M059J (cell line): ENCODE measurements at regions not wholly inside any gene's neighbourhood (a gene's known extent, or its start where the extent isn't known, plus 50 kb on each side); places are given as distances from the start of the nearest gene placed in this dataset.

Experiments used
- DNase-seq: peaks from one replicate; pipeline ENCODE4 v3.0.0-alpha.2; 2012; ENCODE audit warnings: low read depth

DNA sequence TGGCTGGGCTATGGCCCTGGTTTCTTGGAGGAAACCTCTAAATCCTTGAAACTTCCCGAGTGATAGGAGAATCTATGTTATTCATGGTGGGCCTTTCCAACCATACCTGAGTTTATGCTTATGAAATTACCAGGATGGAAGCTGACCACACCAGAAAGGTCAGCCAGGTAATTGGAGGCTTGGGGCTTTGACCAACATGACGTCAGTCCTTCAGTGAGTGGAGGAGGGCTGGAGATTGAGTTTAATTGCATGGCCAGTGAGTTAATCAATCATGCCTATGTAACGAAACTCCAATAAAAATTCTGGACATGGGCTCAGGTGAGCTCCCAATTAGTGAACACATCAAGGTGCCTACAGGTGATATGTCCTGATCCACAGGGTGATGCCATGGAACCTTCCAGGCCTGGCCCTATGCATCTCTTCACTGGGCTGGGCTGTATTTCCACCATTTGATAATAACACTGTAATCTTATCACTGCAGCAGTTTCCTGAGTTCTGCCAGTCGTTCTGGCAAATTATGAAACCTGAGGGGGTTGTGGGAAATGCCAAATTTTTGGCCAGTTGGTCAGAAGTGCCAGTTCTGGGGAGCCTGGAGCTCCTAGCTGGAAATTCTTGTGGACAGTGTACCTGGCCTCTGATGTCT is 106.5 kb downstream of the CDH26 start:
- DNase-seq, result no peak

DNA sequence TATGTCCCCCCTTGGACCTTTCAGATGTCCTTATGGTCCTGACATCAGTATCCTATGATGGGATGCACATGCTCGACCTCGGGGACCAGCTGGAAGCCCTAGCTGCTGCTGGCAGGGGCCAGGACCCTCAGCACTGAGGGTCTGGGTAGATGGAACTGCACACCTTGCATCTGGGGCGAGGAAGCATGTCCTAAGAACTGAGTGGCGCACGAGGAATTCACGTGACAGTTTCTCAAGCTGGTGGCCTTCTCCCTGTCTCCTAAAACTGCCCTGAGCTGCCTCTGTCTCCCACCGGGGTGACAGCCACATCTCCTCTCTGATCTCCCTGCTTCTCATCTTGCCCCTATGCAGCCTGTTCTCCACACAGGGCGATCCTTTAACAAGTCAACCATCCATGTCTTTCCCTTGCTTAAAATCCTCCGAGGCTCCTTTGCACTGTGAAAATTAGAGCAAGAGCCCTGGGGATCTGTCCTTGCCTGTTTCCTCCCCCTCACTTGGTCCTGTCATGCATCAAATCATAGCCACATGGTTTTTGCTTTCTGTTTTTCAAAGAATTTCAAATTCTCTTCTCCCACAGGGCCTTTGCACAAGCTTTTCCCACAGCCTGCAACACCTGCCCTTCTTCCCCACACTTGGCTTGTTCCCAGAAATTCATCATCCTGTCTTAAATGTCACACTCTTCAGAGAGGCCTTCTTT is 107.7 kb downstream of the CDH26 start:
- no peak for DNase-seq

DNA sequence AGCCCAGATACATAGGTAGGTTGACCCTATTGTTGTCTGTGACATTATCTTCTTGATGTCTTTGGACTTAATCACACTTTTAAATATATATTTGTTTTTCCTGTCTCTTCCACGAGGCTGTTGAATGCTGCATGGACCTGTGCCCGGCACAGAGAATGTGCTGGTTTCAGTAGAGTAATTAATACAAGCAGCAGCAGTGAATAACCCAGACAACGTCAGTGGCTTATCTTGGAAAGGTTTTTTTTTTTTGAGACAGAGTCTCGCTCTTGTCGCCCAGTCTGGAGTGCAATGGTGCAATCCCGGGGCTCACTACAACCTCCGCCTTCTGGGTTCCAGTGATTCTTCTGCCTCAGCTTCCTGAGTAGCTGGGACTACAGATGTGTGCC is 108.2 kb downstream of the CDH26 start:
- no peak for DNase-seq

DNA sequence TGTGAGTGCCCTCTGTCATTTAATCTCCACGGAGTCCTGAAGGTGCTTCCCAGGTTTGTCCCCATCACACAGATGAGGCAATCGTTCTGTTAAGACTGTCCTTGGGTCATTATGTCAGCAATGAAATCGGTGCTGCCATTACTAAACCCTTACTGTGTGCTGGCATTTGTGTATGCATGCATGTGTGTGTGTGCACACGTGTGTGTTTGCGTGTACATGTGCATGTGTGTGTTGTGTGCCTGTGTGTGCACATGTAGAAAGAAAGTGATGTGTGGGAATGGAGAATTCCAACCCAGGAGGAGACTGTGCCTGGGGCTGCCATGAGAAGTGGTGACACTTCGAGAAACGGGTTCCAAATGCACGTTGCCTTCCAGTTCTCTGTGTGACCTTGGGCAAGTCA is 110.3 kb downstream of the CDH26 start:
- no peak for DNase-seq

DNA sequence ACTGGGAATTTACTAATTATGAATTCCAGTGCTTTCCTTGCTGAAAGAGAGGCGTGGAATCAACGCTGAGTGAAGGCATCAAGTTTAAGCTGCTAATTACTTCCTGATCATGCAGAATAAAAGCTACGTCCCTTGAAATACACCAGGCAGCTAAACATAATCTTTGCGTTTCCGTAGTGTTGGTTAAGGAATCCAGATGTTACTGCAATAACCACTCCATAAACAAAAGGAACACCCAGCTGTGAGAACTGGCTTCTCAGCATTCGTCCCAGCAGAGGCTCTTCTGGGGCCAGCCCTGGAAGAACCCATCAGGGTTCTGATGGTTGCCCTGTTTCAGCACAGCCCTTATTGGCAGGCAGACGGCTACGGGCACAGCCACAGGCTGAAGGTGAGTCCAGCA is 111.4 kb downstream of the CDH26 start:
- DNase-seq, result no peak

DNA sequence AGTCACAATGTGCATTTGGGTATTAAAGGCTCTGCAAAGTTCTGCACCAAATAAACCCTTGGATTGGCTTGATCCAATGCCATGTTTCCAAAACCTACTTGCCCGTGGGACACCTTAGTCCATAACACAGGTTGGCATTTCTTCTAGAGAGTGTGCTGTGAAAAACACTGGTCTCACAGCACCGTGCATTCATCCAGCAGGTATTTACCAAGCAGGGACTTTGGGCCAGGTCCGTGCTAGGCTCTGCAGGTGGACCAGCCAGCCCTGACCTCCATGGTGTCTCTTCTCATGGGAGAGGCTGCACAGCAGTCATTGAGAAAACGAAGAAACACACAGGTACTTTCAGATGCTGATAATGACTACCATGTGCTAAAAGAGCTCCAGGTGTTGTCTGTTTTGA is 112.6 kb downstream of the CDH26 start:
- DNase-seq, result no peak

DNA sequence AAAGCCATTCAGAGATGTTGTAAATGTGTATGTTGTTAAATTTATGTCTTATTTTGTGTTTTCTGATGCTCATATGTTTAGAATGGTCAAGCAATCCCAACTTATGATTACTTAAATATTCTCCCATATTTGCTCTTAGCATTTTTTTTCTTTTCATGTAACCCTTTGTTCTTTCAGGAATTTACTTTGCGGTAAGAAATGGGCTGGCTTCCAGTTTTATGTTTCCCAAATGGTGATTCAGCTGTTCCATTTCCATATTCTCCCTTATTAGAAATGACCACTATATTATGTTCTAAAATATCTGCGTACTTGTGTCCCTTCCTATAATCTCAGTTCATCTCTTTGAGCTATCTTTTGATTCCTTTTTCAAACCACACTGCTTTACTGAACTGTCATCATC is 113.7 kb downstream of the CDH26 start:
- DNase-seq, result peak; percentile 69

DNA sequence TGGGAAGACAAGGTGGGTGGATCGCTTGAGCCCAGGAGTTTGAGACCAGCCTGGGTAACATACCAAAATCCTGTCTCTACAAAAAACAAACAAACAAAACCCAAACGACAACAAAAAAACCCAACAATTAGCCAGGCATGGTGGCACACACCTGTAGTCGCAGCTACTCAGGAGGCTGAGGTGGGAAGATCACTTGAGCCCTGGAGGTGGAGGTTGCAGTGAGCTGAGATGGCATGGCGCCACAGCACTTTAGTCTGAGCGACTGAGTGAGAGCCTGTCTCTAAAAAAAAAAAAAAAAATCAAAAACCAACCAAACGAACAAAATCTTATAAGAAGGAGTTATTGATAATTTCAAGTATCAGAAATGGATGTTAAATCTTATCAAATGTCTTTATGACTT is 114.9 kb downstream of the CDH26 start:
- DNase-seq, result no peak

DNA sequence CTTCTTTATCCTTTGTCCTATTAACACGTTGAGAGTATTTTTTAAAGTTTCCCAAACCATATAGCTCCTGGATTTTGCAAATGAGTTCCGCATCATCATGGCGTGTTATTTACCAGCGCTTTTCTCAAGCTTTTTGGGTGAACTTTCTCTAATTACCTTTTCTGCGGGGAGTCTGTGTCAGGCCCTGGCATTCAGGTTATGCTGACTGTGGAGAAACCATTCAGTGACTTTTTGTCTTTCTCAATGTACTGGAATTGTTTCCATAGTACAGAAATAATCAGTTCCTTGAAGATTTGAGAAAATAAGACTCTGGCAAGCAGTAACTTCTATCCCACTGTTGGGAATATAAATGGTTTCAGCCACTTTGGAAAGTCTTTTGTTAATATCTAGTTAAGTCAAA is 115.3 kb downstream of the CDH26 start:
- DNase-seq, result no peak

DNA sequence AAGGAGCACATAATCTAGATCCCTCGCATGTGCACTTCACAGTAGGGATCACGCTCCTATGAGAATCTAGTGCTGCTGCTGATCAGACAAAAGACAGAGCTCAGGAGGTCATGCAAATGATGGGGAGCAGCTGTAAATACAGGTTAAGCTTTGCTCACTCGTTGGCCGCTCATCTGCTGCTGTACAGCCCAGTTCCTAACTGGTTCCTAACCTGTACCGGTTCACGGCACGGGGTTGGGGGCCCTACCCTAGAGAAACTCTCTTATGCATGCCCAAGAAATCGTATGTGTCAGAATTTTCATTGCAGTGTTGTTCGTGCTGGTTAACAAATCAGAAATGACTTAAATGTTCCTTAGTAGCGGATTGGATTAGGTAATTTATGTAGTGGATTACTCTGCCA is 116.1 kb downstream of the CDH26 start:
- DNase-seq, result no peak

DNA sequence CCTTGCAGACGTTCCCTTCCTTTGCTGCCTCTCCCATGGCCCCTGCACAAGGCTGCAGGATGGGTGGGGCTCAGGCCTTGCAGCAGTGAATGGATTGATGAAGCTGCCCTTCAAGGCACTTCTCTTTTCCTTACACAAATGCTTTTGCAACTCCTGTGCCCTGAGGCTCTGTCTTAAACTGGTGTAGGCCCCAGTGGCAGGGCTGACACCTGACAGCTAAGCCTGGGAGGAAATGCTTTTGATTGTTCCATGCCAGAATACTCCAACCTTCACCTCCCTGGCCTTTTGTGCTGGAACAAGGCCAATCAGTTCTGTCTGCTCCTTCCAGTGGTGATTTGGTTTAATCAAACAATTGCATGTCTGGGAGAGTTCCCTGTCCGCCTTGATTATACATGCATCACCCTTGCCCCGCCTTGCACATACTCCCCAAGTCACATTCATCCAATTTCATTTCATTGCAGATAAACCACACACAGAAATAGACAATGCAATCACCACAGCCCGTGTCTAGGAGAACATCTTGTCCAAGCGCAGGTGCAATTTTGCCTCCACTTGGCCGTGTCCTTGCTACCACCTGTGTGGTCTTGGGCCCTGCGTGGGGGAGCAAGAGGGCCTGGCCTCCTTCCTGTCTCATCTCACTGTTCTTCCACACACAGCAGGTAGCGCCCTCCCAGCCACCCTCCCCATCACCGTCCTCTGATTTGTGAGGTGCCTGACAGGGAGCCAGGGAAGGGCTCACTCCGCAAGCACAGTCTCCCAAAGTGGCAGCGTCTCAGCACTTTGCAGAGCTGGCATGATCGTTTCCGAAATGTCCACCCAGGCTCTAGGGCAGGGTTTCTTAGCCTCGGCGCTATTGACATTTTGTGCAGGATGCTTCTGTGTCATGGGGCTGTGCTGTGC is 120.4 kb downstream of the CDH26 start:
- DNase-seq, result peak; percentile 88

DNA sequence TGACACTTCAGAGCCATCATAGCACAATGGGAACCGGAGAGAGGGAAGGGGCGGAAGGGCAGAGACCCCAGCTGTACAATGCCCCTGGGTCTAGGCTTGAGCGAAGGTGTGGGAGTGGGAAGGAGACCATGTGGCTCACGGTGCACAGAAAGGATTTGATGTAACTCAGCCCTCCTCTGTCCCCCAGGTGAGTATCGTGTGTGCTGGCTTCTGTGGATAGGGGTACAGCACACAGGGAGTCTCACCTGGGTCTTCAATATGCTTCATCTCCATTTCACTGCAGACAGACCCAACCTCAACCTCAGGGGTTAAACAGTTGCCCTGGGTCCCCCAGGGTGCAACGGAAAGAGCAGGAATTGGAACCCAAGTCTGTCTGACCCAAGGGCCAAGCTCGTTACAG is 122.2 kb downstream of the CDH26 start:
- no peak for DNase-seq

DNA sequence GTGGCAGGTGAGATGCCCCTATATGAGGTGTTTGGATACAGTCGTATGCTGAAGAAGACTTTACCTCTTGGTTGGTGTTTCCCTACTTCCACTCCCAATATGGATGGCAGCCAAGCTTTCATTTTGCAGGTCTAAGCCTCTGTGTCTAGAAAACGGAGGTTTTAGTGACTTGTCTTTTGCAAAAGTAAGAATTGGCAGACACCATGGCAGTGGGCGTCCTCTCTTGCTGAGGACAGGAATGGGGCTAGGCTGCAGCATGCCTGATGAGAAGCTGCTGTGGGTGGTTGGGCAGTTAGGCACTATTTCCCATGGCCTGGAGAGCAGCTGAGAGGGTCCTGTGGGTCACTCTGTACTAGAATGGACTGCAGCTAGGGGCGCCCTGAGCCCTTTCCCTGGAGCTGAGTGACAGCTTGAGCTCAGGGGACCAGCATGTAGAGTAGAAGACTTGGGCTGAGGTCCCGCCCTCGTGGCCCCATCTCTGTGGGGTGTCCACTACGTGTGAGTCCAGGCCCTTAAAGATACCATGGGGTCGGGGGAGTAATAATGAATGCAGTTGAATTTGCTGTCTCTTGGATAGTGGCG is 127.4 kb downstream of the CDH26 start:
- DNase-seq, result no peak

DNA sequence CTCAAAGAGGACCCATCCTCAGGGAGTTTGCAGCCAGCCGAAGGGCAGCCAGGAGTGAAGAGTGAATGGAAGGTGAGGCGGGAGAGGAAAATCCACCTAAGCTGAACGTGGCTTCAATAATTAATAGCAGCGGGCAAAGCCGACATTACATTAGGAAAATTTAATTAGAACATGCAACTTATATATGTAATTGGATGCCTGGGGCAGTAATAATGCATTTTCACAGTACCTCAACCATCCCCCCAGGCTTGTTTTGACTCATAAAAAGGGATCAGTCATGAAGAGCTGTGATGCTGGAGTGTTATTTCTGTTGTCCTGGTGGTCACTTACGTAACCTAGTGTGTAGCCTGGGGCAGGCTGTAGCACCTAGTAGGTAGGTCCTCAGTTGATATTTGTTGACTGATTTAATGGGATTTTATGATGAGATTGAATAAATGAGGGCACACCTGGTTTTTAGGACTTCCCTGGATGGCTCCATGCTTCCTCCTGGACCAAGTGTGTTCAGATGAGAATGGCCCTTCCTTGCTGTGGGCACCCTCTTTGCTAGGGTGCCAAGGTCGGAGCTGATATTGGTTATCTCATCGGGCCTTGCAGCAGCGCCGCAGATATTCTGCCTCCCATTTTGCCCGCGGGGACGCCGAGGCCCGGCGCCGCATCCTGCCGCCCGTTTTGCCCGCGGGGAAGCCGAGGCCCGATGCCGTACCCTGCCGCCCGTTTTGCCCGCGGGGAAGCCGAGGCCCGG is 128.8 kb downstream of the CDH26 start:
- peak; percentile 51 for DNase-seq

DNA sequence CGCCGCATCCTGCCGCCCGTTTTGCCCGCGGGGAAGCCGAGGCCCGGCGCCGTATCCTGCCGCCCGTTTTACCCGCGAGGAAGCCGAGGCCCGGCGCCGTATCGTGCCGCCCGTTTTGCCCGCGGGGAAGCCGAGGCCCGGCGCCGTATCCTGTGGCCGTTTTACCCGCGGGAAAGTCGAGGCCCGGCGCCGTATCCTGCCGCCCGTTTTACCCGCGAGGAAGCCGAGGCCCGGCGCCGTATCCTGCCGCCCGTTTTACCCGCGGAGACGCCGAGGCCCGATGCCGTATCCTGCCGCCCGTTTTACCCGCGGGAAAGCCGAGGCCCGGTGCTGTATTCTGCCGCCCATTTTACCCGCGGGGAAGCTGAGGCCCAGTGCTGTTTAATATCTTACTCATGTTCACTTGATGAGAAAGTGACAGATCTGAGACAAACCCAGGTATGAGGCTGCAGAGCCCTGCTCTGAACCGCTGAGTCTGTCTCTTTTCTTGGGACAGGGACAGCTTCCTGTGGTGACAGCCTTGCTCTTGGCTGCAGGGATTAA is 129.4 kb downstream of the CDH26 start:
- DNase-seq, result peak; percentile 17

DNA sequence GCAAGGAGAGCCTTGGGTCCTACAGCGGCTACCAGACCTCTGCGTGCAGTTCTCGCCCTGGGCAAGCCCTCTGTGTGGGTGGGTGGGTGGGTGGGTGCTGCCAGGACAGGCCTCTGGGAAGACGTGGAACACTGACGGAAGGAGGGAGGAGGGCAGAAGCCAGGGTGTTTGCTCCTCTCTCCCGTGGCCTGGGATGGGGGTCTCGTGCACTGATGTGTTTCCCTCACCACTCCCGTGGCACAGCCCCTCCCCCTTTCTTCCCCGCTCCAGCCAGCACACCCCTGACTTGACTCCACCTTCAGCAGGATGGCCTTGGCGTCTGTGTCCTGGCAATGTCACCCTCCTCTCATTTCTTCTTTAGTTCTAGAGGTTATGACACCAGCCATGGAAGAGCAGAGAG is 130.0 kb downstream of the CDH26 start:
- no peak for DNase-seq

DNA sequence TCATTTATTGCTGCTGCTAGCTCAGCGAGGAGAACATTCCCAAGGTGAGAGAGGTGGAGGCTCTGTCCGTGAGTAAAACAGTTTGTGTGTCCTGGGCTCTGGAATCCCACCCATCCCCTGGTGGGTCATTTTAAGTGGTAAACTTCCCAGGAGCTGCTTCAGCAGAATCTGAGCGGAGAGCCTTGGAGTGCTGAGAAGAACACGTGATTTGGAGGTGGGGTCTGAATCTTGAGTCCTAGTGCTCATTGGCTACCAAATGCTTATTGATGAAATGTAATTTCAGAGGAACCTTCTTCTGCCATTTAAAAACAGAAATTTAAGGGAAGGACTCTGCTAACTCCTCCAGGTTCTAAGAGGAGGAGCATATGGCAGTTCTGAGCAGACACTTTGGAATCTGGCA is 132.4 kb downstream of the CDH26 start:
- no peak for DNase-seq

DNA sequence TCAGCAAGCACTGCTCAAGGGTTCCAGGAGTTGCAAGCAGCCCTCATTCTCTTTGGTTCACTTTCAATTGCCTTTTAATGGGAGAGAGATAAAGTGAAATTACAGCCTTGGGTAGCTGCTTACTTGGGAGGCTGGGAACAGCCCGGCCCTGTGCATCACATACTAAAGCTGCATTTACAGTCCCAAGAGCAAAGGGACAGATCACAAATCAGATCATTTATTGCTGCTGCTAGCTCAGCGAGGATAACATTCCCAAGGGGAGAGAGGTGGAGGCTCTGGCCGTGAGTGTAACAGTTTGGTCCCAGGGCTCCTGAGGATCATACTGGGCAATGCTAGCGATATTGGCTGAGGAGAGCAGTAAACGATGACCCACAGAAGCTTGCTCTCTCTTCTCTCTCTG is 133.1 kb downstream of the CDH26 start:
- DNase-seq, result no peak

DNA sequence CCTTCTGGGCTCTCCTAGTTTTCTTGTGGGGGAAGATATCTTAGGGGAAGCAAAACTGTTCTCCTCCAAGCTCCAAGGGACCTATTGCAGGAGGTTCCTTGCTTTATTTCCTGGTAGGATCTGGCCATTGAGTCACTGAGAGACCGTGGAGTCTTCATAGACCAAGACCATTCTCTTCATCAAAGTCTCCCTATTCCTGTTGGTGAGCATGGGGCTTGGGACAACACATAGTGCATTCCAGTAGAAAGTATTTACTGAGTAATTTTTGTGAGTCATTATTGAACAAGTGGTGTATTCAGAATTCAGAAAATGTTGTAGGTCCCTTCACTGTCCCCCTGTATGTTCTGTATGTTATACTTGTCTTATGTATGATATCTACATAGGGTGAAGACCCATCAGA is 133.6 kb downstream of the CDH26 start:
- no peak for DNase-seq

DNA sequence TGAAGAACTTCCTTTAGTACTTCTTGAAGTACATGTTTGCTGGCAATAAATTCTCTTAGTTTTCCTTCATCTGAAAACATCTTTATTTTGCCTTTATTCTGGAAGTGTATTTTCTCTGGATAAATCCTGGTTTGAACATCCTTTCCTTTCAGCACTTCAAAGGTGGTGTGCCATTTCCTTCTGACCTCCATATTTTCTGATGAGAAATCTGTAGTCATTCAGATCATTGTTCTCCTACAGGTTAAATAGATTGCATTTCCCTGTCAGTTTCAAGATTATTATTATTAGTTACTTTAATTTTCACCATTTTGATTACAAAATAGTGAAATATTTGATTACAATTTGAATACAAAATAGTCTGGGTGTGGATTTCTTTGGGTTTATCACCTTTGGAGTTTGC is 134.5 kb downstream of the CDH26 start:
- DNase-seq, result no peak

DNA sequence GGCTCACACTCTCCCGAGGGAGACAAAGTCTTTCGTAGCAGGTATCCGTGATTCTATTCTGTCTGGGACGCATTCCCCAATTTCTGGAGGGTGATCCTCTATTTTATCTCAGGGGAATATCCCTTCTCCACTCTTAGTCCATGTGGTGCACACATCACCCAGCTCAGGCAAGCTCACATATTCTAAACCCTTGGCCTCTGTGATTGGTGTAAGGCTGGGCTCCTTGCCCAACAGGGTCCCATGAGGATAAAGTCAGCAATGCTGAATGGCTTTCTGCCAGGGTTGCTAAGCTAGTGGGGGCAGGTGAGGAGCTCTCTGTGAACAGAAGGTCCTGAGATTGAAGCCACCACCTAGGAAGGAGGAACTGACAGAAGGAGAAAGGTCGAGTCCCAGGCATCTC is 137.2 kb downstream of the CDH26 start:
- DNase-seq, result no peak

DNA sequence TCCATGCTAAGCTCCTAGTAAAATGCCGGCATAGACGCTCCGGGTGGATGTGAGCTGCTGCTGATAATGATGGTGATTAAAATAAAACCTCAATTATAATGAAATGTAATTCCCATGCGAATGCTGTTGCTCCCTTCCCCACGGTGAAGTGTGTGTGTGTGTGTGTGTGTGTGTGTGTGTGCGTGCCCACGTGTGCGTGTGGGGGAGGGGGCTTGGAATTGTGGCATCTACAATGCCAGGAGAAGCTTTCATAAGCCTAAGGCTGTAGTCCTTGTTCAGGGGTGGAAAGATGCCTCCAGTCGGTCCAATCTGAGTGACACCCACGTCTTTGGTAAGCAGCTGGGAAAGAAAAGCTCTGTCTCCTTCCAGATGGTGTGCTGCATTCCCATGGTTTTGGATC is 137.9 kb downstream of the CDH26 start:
- no peak for DNase-seq
